ENCODE measurements at regions not wholly inside any gene's neighbourhood (a gene's known extent, or its start where the extent isn't known, plus 50 kb on each side); places are given as distances from the start of the nearest gene placed in this dataset.

- TF ChIP-seq POLR2A (IDR thresholded peaks at IDR 0.05): no peak
- no peak for TF ChIP-seq POLR2AphosphoS5 (IDR thresholded peaks at IDR 0.05; ENCODE audit: insufficient read depth in 1 of 2, low read depth in 1 of 2)
- TF ChIP-seq, protein P1, sequence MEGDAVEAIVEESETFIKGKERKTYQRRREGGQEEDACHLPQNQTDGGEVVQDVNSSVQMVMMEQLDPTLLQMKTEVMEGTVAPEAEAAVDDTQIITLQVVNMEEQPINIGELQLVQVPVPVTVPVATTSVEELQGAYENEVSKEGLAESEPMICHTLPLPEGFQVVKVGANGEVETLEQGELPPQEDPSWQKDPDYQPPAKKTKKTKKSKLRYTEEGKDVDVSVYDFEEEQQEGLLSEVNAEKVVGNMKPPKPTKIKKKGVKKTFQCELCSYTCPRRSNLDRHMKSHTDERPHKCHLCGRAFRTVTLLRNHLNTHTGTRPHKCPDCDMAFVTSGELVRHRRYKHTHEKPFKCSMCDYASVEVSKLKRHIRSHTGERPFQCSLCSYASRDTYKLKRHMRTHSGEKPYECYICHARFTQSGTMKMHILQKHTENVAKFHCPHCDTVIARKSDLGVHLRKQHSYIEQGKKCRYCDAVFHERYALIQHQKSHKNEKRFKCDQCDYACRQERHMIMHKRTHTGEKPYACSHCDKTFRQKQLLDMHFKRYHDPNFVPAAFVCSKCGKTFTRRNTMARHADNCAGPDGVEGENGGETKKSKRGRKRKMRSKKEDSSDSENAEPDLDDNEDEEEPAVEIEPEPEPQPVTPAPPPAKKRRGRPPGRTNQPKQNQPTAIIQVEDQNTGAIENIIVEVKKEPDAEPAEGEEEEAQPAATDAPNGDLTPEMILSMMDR (IDR thresholded peaks at IDR 0.05): no peak
Measured at GRCh38 chr3:165892565-165892964, 55.3 kb upstream of the BCHE start.

Measured in vagina (tissue), 2 donors.